ENCODE measurements at regions not wholly inside any gene's neighbourhood (a gene's known extent, or its start where the extent isn't known, plus 50 kb on each side); places are given as distances from the start of the nearest gene placed in this dataset.
A peak's percentile ranks its signal among the peaks of the same experiment; 100 is the strongest.
"Not testable (repeated sequence)": the region's sequence is repeated elsewhere in the genome, so short reads cannot be mapped to it uniquely, and the experiment has no call there.

DNA sequence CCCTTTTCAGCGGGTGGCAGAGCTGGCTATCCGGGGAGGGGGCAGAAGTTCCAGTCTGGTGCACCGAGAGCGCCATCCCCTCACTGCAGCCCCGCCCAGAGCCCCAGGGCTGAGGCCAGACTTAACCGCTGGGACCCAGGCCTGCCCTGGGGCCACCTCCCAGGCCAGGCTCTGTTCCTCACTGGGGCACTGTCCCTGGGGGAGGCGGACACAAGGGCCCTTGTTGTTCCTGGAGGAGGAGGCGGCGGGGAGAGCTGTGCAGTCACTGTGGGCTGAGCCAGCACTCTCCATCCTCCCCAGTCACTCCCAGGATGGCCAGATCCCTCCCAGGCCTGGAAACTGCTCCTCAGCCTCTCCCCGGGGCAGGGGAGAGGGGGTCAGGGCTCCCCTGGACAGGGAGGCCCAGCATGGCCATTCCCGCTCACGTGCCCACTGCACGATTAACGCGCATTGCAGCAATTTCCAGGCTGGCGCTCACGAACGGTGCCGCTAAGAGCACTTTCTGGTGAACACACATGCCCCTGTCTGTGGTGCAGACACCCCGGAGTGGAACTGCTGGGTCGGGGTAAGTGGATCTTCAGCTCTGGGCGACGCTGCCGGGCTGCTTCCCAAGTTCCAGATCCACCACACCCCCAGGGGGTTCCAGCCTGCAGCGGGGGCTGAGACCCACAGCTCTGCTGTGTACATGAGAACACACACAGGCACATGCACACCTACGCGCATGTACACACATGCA lies 89.8 kb upstream of the SFSWAP start:
- H3K27me3 Mint-ChIP-seq: peaks cover 7% of the 10 kb centered on the region
- H3K4me3 Mint-ChIP-seq: no peak overlapping the region
- ChIA-PET POLR2A (no interaction called here), CTCF (no interaction called here)
- H3K27ac Mint-ChIP-seq: no peak overlapping the region
- peaks cover under 1% of the 10 kb centered on the region for H3K4me1 Mint-ChIP-seq
- H3K9me3 Mint-ChIP-seq (ENCODE audit: low read depth): peaks cover 2% of the 10 kb centered on the region
- intact Hi-C loops (cut with DNase I, micrococcal nuclease): no loop called here
- ATAC-seq (no peak), DNase-seq (no peak)
- no peaks in the 10 kb centered on the region for H3K36me3 Mint-ChIP-seq (ENCODE audit: low read depth)

DNA sequence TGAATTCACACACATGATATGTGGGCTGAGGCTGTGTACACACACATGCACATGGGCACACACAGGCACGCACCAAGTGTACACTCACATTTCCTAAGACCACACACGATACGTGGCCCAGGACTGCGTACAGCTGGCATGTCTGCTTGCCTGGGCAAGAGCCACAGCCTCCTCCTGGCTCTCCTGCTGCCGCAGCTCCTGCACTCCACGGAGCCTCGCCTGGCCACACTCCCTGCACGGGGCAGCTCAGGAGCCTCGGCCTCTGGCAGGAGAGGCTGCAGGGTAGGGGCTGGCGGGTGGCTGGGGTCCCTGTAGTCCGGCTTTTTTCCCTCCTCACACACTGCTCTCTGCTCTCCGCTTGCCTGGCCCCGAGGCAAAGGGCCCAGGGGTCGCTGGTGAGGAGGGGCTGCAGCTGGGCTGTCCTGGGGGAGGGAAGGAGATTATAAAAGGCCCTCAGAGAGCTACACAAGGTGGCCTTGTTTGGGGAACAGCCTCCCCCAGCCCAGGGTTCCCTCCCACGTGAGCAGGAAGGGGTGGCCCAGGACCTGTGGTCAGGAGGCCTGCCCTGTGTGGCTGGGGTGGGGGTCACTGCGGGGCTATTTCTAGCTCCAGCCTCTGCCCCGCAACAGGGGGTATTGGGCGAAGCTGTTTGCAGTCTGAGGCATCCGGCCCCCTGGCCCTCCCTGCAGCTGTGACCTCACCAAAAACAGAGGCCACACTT lies 89.0 kb upstream of the SFSWAP start:
- H3K36me3 Mint-ChIP-seq (ENCODE audit: low read depth): no peaks in the 10 kb centered on the region
- POLR2A ChIA-PET: no interaction called here
- DNase-seq (no peak), ATAC-seq (no peak)
- peaks cover 3% of the 10 kb centered on the region for H3K4me1 Mint-ChIP-seq
- no peak overlapping the region for H3K27ac Mint-ChIP-seq
- intact Hi-C loops (cut with DNase I, micrococcal nuclease): no loop called here
- H3K9me3 Mint-ChIP-seq (ENCODE audit: low read depth): peaks cover 2% of the 10 kb centered on the region
- CTCF ChIA-PET: no interaction called here
- peaks cover 9% of the 10 kb centered on the region for H3K27me3 Mint-ChIP-seq
- H3K4me3 Mint-ChIP-seq: no peak overlapping the region

DNA sequence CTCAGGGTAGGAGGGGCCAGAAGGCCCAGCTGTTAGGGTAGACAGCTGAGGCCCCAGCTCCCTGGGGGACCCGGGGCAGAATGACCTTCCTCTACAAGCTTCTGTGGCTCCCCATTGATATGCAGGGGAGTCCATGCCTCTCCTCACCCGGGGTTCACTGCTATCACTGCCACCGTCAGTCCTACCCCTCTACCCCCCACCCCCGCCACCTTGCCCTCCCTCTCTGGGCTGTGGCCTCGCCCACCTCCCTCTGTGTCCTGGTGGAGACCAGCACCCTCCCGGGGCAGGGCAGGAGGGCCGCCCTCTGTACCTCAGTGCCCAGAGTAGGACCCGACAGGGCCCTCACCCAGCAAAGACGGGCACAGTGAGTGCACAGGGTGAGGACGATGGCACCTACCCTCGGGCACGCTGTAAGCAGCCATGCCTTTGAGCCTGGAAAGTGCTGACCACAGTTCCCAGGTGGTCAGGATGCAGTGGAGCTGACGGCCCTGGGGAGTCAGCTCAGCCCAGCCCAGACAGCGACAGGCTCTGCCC lies 88.4 kb upstream of the SFSWAP start:
- no peaks in the 10 kb centered on the region for H3K36me3 Mint-ChIP-seq (ENCODE audit: low read depth)
- H3K4me1 Mint-ChIP-seq: peaks cover 3% of the 10 kb centered on the region
- no peak for ATAC-seq
- intact Hi-C loops (cut with DNase I, micrococcal nuclease): no loop called here
- H3K27ac Mint-ChIP-seq: no peak overlapping the region
- peaks cover 9% of the 10 kb centered on the region for H3K27me3 Mint-ChIP-seq
- POLR2A ChIA-PET: no interaction called here
- H3K9me3 Mint-ChIP-seq (ENCODE audit: low read depth): peaks cover 2% of the 10 kb centered on the region
- CTCF ChIA-PET: no interaction called here
- no peak for DNase-seq
- no peak overlapping the region for H3K4me3 Mint-ChIP-seq

DNA sequence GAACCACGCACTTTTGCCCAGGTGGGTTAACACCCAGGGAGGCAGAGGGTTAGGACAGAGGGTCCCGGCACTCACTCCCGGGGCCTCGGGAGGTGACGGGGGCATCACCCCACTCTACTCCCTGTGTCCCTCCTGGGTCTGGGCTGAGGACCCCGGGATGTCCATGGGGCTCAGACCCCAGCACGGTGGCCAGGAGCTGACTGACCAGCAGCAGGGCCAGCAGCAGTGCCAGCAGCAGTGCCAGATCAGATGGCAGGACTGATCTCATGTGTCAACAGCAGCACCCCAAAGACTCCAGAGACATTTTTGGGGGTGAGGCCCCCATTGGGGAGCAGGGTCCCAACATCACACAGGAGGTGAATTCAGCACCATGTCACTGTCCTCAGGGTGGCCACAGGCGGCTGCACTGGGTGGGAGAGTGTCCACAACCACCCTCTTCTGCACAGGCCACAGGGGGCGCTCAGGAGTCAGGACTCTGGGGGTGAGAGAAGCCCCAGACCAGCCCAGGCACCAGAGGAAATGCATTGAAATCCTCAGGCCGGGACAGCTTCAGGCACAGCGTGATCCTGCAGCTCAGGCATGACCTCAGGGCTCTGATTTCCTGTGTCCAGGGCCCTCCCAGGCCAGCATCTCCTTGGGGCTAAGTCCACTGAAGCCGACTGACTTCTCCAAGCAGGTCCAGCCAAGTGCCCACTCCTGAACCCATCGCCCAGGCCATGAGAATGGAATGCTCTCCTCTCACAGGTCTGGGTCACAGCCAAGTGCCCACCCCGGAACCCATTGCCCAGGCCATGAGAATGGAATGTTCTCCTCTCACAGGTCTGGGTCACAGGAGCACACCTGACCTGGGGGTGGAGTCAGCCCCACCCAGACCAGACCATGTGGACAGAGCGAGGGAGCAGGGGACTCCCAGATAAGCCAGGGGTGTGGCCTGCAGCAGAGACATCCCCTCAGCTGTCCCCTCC lies 87.2 kb upstream of the SFSWAP start:
- peak; percentile 30 for DNase-seq
- CTCF ChIA-PET; intact Hi-C loops (cut with DNase I, micrococcal nuclease): not testable (repeated sequence)

GRCh38 chr12:131624369-131624739 lies 86.5 kb upstream of the SFSWAP start:
- peak; percentile 6 for ATAC-seq
- H3K9me3 Mint-ChIP-seq (ENCODE audit: low read depth); H3K27ac Mint-ChIP-seq; DNase-seq; H3K4me3 Mint-ChIP-seq; POLR2A ChIA-PET; intact Hi-C loops (cut with DNase I, micrococcal nuclease); H3K27me3 Mint-ChIP-seq; H3K4me1 Mint-ChIP-seq; H3K36me3 Mint-ChIP-seq (ENCODE audit: low read depth); CTCF ChIA-PET: not testable (repeated sequence)

More for the DNA sequence above, 87.2 kb upstream of the SFSWAP start:
- H3K27me3 Mint-ChIP-seq; H3K4me3 Mint-ChIP-seq; H3K4me1 Mint-ChIP-seq; H3K36me3 Mint-ChIP-seq (ENCODE audit: low read depth); POLR2A ChIA-PET; H3K27ac Mint-ChIP-seq; H3K9me3 Mint-ChIP-seq (ENCODE audit: low read depth): not testable (repeated sequence)
- peak; percentile 14 for ATAC-seq

DNA sequence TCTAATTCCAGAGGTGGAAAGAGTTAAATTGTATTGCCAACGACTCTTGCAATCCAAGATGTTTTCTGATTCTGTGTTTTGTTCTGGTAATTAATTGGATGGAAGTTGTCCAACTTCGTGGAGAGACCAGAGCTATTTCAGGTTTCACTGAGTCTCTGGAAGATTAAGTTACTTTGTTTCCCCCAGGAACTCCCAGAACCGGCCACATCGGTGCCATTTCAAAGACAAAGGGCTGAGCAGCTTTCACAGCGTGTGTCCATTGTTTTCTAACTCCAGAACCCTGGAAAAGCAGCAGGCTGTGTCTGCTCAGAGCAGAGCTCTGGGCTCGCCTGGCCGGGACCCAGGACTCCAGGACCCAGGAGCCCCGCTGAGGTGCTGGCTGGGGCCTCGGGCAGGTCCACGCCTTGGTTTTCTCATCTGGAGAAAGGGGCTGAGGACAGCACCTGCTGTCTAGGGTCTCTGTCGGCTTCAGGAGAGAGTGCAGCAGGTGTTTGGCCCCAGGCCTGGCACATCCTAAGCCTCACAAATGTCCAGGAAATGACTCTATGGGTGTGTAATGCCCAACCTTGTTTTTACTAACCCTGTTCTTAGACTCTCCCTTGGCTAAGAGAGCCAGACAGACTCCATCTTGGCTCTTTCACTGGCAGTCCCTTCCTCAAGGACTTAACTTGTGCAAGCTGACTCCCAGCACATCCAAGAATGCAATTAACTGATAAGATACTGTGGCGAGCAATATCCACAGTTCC lies 86.0 kb upstream of the SFSWAP start:
- H3K27ac Mint-ChIP-seq, CTCF ChIA-PET, POLR2A ChIA-PET: not testable (repeated sequence)

GRCh38 chr12:131625966-131626722 lies 84.7 kb upstream of the SFSWAP start:
- DNase-seq; H3K36me3 Mint-ChIP-seq (ENCODE audit: low read depth); H3K27ac Mint-ChIP-seq; CTCF ChIA-PET; H3K4me3 Mint-ChIP-seq; H3K9me3 Mint-ChIP-seq (ENCODE audit: low read depth); POLR2A ChIA-PET; H3K4me1 Mint-ChIP-seq; ATAC-seq; intact Hi-C loops (cut with DNase I, micrococcal nuclease); H3K27me3 Mint-ChIP-seq: not testable (repeated sequence)

More for the DNA sequence above, 86.0 kb upstream of the SFSWAP start:
- DNase-seq; H3K4me1 Mint-ChIP-seq; H3K27me3 Mint-ChIP-seq; intact Hi-C loops (cut with DNase I, micrococcal nuclease); H3K4me3 Mint-ChIP-seq; ATAC-seq; H3K36me3 Mint-ChIP-seq (ENCODE audit: low read depth); H3K9me3 Mint-ChIP-seq (ENCODE audit: low read depth): not testable (repeated sequence)

GRCh38 chr12:131627151-131628022 lies 83.5 kb upstream of the SFSWAP start:
- H3K36me3 Mint-ChIP-seq (ENCODE audit: low read depth); CTCF ChIA-PET; H3K9me3 Mint-ChIP-seq (ENCODE audit: low read depth); H3K27ac Mint-ChIP-seq; H3K4me1 Mint-ChIP-seq; H3K27me3 Mint-ChIP-seq; POLR2A ChIA-PET; intact Hi-C loops (cut with DNase I, micrococcal nuclease); ATAC-seq: not testable (repeated sequence)
- peak; percentile 50 for DNase-seq
- peak overlapping the region; percentile 46 for H3K4me3 Mint-ChIP-seq

DNA sequence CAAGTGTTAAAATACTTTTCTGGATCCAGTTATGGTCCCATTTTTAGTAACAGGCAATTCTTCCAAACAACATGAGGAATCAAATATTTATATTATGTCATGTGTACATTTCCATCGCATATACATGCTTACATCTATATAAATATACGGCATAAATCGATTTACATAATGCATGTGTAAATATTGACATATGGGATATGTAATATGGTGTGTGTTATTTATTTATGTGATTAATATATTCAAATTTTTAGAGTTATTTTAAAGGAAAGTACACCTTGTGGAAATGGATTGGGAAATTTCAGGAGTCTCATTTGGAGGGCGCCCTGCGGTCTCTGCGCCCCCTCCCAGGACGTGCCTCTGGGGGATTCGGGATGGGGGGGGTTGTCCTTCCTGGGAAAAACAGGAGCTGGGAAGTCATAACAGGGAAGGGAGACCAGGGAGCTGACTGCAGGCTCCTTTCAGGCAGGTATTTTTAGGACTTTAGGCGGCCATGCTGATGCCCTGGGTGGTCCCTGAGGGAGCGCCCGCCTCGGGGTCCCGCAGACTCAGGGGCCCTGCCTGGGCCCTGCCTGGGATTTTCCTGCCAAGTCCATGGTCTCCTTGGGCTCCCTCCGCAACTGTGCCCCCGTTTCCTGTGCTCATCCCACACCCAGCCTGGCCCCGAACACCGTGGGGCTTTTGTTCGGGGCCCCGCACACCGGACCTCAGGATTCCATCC lies 82.7 kb upstream of the SFSWAP start:
- CTCF ChIA-PET: no interaction called here
- DNase-seq (no peak), ATAC-seq (no peak)
- Mint-ChIP-seq H3K27ac (no peak overlapping the region), H3K9me3 (ENCODE audit: low read depth) (peaks cover 2% of the 10 kb centered on the region), H3K4me1 (peaks cover 6% of the 10 kb centered on the region), H3K27me3 (peaks cover 7% of the 10 kb centered on the region), H3K4me3 (peak overlapping the region; percentile 46), H3K36me3 (ENCODE audit: low read depth) (no peaks in the 10 kb centered on the region)
- intact Hi-C loops (cut with DNase I, micrococcal nuclease): no loop called here
- POLR2A ChIA-PET: no interaction called here
